ENCODE measurements at regions not wholly inside any gene's neighbourhood (a gene's known extent, or its start where the extent isn't known, plus 50 kb on each side); places are given as distances from the start of the nearest gene placed in this dataset.

- no peak for DNase-seq
These were observed 67.5 kb upstream of the CXCL13 start for GRCh38 chr4:77538144-77538543.

- no peak for DNase-seq
These were observed 67.0 kb upstream of the CXCL13 start for GRCh38 chr4:77538574-77539157.
